ENCODE measurements at regions not wholly inside any gene's neighbourhood (a gene's known extent, or its start where the extent isn't known, plus 50 kb on each side); places are given as distances from the start of the nearest gene placed in this dataset.

GRCh38 chr1:199122085-199122484, 483.2 kb downstream of the PTPRC start:
- TF ChIP-seq CTCF (IDR thresholded peaks at IDR 0.05; ENCODE audit: low read depth, low read length) (no peak), EZH2phosphoT487 (IDR thresholded peaks at IDR 0.05; ENCODE audit: low read depth) (no peak)
- no peak overlapping the region for H3K9ac ChIP-seq (ENCODE audit: low read length)
- no peaks in the 10 kb centered on the region for H3K9me3 ChIP-seq (ENCODE audit: insufficient read depth, low read length)
- no peaks in the 10 kb centered on the region for H3K27me3 ChIP-seq (ENCODE audit: low read depth, low read length)
- H3K4me2 ChIP-seq (ENCODE audit: low read length) = no peak overlapping the region
- H3K27ac ChIP-seq (ENCODE audit: low read length) = no peak overlapping the region
- no peaks in the 10 kb centered on the region for H3K36me3 ChIP-seq (replicated peaks; ENCODE audit: low read depth, low read length)
- H3K4me3 ChIP-seq (ENCODE audit: low read length) = no peak overlapping the region
- H3K79me2 ChIP-seq (ENCODE audit: low read length) = no peaks in the 10 kb centered on the region
- peaks cover 10% of the 10 kb centered on the region for H3K4me1 ChIP-seq (ENCODE audit: low read length)
- H2AFZ ChIP-seq (ENCODE audit: low read depth, low read length) = no peak overlapping the region
- H4K20me1 ChIP-seq (ENCODE audit: insufficient read depth, low read length) = no peaks in the 10 kb centered on the region

DNA sequence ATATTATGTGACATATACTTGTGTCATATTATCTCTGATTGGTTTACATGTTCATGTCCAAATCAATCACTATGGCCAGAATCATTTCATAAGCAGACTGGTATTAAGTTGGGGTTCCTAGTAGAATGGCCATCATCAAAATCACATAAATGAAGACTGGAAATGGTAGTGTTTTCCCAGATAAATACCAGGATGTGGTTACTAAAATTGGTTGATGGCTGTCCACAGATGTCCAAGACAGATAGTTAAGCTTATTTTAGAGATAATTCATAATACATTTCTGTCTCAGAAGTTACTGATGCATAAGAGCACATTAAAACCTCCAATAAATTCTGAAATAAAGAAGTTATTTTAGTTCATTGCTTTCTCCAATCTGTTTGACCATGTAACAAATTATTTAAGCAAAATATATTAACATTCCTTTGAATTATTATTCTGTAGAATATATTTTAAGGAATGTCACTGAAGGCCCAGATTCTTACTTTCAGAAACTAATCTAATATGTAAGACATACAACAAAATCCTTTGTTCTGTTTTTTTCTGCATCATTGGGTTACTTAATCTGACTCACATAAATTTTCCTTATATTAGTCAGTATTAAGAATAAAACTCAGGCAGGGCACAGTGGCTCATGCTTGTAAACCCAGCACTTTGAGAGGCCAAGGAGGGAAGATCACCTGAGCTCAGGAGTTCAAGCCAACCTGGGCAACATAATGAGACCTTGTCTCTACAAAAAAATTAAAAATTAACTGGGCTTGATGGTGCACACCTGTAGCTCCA, 483.9 kb downstream of the PTPRC start:
- peaks cover 10% of the 10 kb centered on the region for H3K4me1 ChIP-seq (ENCODE audit: low read length)
- TF ChIP-seq CTCF (IDR thresholded peaks at IDR 0.05; ENCODE audit: low read depth, low read length) (no peak), EZH2phosphoT487 (IDR thresholded peaks at IDR 0.05; ENCODE audit: low read depth) (no peak)
- H3K4me2 ChIP-seq (ENCODE audit: low read length) = no peak overlapping the region
- H3K79me2 ChIP-seq (ENCODE audit: low read length) = no peaks in the 10 kb centered on the region
- no peak overlapping the region for H3K4me3 ChIP-seq (ENCODE audit: low read length)
- no peaks in the 10 kb centered on the region for H4K20me1 ChIP-seq (ENCODE audit: insufficient read depth, low read length)
- no peaks in the 10 kb centered on the region for H3K9me3 ChIP-seq (ENCODE audit: insufficient read depth, low read length)
- H3K27me3 ChIP-seq (ENCODE audit: low read depth, low read length) = no peaks in the 10 kb centered on the region
- H3K36me3 ChIP-seq (replicated peaks; ENCODE audit: low read depth, low read length) = no peaks in the 10 kb centered on the region
- no peak overlapping the region for H3K27ac ChIP-seq (ENCODE audit: low read length)
- H2AFZ ChIP-seq (ENCODE audit: low read depth, low read length) = no peak overlapping the region
- no peak overlapping the region for H3K9ac ChIP-seq (ENCODE audit: low read length)

DNA sequence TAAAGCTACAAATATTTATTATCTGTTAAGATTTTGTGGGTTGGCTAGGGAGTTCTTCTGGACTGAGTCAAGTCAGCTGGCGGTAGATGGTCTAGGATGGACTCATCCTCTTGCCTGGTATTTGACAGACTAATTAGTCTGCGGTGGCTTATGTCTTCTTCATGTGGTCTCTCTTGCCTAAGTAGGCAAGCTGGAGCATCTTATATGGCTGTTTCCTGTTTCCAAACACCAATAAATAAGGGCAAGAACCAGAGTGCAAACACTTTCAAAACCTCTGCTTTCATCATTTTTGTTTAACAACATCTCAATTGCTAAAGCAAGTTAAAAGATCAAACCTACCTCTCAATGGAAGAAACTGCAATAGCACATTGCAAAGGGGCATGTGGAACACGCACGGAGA, 484.8 kb downstream of the PTPRC start:
- no peak overlapping the region for H3K9ac ChIP-seq (ENCODE audit: low read length)
- H3K4me3 ChIP-seq (ENCODE audit: low read length) = no peak overlapping the region
- peaks cover 10% of the 10 kb centered on the region for H3K4me1 ChIP-seq (ENCODE audit: low read length)
- TF ChIP-seq CTCF (IDR thresholded peaks at IDR 0.05; ENCODE audit: low read depth, low read length) (no peak), EZH2phosphoT487 (IDR thresholded peaks at IDR 0.05; ENCODE audit: low read depth) (no peak)
- no peaks in the 10 kb centered on the region for H3K9me3 ChIP-seq (ENCODE audit: insufficient read depth, low read length)
- H2AFZ ChIP-seq (ENCODE audit: low read depth, low read length) = no peak overlapping the region
- no peak overlapping the region for H3K4me2 ChIP-seq (ENCODE audit: low read length)
- no peaks in the 10 kb centered on the region for H3K79me2 ChIP-seq (ENCODE audit: low read length)
- H3K27ac ChIP-seq (ENCODE audit: low read length) = no peak overlapping the region
- no peaks in the 10 kb centered on the region for H4K20me1 ChIP-seq (ENCODE audit: insufficient read depth, low read length)
- no peaks in the 10 kb centered on the region for H3K27me3 ChIP-seq (ENCODE audit: low read depth, low read length)
- no peaks in the 10 kb centered on the region for H3K36me3 ChIP-seq (replicated peaks; ENCODE audit: low read depth, low read length)

DNA sequence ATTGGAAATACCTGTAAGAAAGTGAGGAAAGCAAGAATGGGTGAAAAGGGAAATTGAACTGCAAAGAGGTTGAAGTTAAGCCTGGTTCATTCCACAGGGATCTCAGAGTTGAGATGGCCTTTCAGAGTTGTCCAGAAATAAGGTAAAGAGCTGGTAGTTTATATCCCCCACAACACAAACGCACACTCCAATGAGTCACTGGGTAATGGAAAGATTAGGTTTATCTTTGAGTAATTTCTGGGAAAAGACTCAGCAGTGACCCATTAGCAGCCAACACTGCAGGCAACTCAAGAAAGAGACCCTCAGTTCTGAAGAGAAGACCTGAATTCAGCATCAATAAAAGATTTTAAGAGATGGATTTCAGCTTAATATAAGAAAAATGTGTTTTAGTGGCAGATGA, 485.5 kb downstream of the PTPRC start:
- H3K27ac ChIP-seq (ENCODE audit: low read length) = no peak overlapping the region
- H3K9me3 ChIP-seq (ENCODE audit: insufficient read depth, low read length) = no peaks in the 10 kb centered on the region
- H3K4me2 ChIP-seq (ENCODE audit: low read length) = no peak overlapping the region
- TF ChIP-seq CTCF (IDR thresholded peaks at IDR 0.05; ENCODE audit: low read depth, low read length) = no peak
- TF ChIP-seq EZH2phosphoT487 (IDR thresholded peaks at IDR 0.05; ENCODE audit: low read depth) = no peak
- H3K4me1 ChIP-seq (ENCODE audit: low read length) = peaks cover 10% of the 10 kb centered on the region
- H3K36me3 ChIP-seq (replicated peaks; ENCODE audit: low read depth, low read length) = no peaks in the 10 kb centered on the region
- H3K27me3 ChIP-seq (ENCODE audit: low read depth, low read length) = no peaks in the 10 kb centered on the region
- H3K79me2 ChIP-seq (ENCODE audit: low read length) = no peaks in the 10 kb centered on the region
- no peaks in the 10 kb centered on the region for H4K20me1 ChIP-seq (ENCODE audit: insufficient read depth, low read length)
- no peak overlapping the region for H3K9ac ChIP-seq (ENCODE audit: low read length)
- no peak overlapping the region for H3K4me3 ChIP-seq (ENCODE audit: low read length)
- H2AFZ ChIP-seq (ENCODE audit: low read depth, low read length) = no peak overlapping the region

All from OCI-LY3 (cell line).